NCI-H460 (cell line): ENCODE measurements at regions not wholly inside any gene's neighbourhood (a gene's known extent, or its start where the extent isn't known, plus 50 kb on each side); places are given as distances from the start of the nearest gene placed in this dataset.
"Not testable (repeated sequence)": the region's sequence is repeated elsewhere in the genome, so short reads cannot be mapped to it uniquely, and the experiment has no call there.

Source experiments
- DNase-seq: peaks from one replicate; pipeline ENCODE4 v3.0.0-alpha.2; 2016; ENCODE audit warnings: low read depth; ENCODE audit errors: extremely low read depth

- DNase-seq: no peak
These were observed 59.7 kb downstream of the HMGB3 start for GRCh38 chrX:151042842-151043241.

GRCh38 chrX:151066373-151066772 lies 83.2 kb downstream of the HMGB3 start:
- not testable (repeated sequence) for DNase-seq

- DNase-seq: no peak
These were observed 90.6 kb downstream of the HMGB3 start for GRCh38 chrX:151073767-151074166.

GRCh38 chrX:151081016-151081415 lies 95.4 kb upstream of the GPR50 start:
- no peak for DNase-seq

GRCh38 chrX:151082077-151082948 lies 94.1 kb upstream of the GPR50 start:
- DNase-seq: peak; percentile 43

GRCh38 chrX:151084454-151084853 lies 91.9 kb upstream of the GPR50 start:
- no peak for DNase-seq

- no peak for DNase-seq
These were observed 91.2 kb upstream of the GPR50 start for GRCh38 chrX:151085207-151085606.

GRCh38 chrX:151088221-151088620 lies 88.2 kb upstream of the GPR50 start:
- no peak for DNase-seq

- no peak for DNase-seq
These were observed 77.4 kb upstream of the GPR50 start for GRCh38 chrX:151099001-151099400.

GRCh38 chrX:151100799-151101198 lies 75.6 kb upstream of the GPR50 start:
- DNase-seq: no peak

GRCh38 chrX:151113200-151113599 lies 63.2 kb upstream of the GPR50 start:
- DNase-seq: not testable (repeated sequence)
